GM23338 (cell line): ENCODE measurements at regions not wholly inside any gene's neighbourhood (a gene's known extent, or its start where the extent isn't known, plus 50 kb on each side); places are given as distances from the start of the nearest gene placed in this dataset.

Experiments used
- CREB1 ChIP-seq: fragments of 250-450 bp; sonication (Bioruptor Pico); IDR thresholded peaks from 2 replicates; pipeline ENCODE4 v1.5.0; 2020; ENCODE audit warnings: low read depth, mild to moderate bottlenecking, moderate library complexity
- EZH2 ChIP-seq: fragments of 200-600 bp; sonication (generic); IDR thresholded peaks from one replicate; pipeline ENCODE4 v1.8.0; 2017; ENCODE audit warnings: antibody characterized with exemption, mild to moderate bottlenecking, low read depth; ENCODE audit not compliant: unreplicated experiment
- EZH2phosphoT487 ChIP-seq: fragments of 200-600 bp; sonication (generic); IDR thresholded peaks from one replicate; pipeline ENCODE4 v1.8.1; 2018; ENCODE audit warnings: antibody characterized with exemption; ENCODE audit not compliant: unreplicated experiment
- JUNB ChIP-seq: IDR thresholded peaks from one replicate; pipeline ENCODE4 v1.6.1; 2016; ENCODE audit warnings: antibody characterized with exemption; ENCODE audit not compliant: unreplicated experiment
- NANOG ChIP-seq: IDR thresholded peaks from 2 replicates; pipeline ENCODE4 v1.6.1; 2016; ENCODE audit warnings: antibody characterized with exemption, borderline replicate concordance
- POLR2AphosphoS5 ChIP-seq: IDR thresholded peaks from 2 replicates; pipeline ENCODE4 v1.6.1; 2016; ENCODE audit warnings: antibody characterized with exemption, low read depth
- ZNF114 ChIP-seq: fragments of 250-450 bp; sonication (Bioruptor Pico); IDR thresholded peaks from 2 replicates; pipeline ENCODE4 v1.5.0; 2020; ENCODE audit warnings: mild to moderate bottlenecking, moderate library complexity
- ZNF331 ChIP-seq: fragments of 250-450 bp; sonication (Bioruptor Pico); IDR thresholded peaks from 2 replicates; pipeline ENCODE4 v1.5.0; 2020; ENCODE audit warnings: low read depth, mild to moderate bottlenecking, moderate library complexity
- TF ChIP-seq, protein P1 (sequence below), 2 experiments: fragments of 200-600 bp in 1 of 2; sonication (generic) in 1 of 2; conservative IDR thresholded peaks; 2 replicates each; pipeline versions ENCODE4 v1.5.1 to v1.6.1; 2016 to 2017; ENCODE audit warnings: antibody characterized with exemption in 2 of 2, low read depth in 2 of 2, mild to moderate bottlenecking in 2 of 2, moderate library complexity in 1 of 2
- TF ChIP-seq, protein P2 (sequence below): IDR thresholded peaks from one replicate; pipeline ENCODE4 v1.6.1; 2018; ENCODE audit warnings: antibody characterized with exemption; ENCODE audit not compliant: unreplicated experiment
- TF ChIP-seq, protein P3 (sequence below): IDR thresholded peaks from 2 replicates; pipeline ENCODE4 v1.6.1; 2016; ENCODE audit warnings: antibody characterized with exemption
- TF ChIP-seq, protein P4 (sequence below): fragments of 250-450 bp; sonication (Bioruptor Pico); IDR thresholded peaks from 2 replicates; pipeline ENCODE4 v1.5.0; 2020; ENCODE audit warnings: mild to moderate bottlenecking, moderate library complexity

DNA sequence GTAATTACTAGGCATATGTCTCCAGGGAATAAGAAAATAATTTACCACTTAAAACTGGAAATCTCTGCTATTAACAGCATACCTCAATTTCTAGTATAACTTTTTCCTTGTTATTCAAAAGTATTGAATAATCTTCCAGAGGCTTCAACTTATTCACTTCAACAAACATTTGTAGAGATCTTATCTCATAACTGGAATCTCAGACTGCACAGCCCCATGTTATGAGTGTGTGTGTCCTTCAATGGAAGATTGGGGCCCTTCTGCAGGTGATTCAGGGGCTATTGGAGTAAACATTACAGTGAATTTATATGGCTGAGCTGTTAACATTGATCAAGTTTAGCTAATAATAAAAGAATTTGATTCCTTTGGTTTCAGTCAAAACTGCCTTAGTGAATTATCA, 946.1 kb downstream of the TTLL7 start:
- TF ChIP-seq NANOG (no peak), EZH2 (no peak), CREB1 (no peak), POLR2AphosphoS5 (no peak), EZH2phosphoT487 (no peak), ZNF114 (CRISPR knock-in tag) (no peak), JUNB (no peak), ZNF331 (no peak)
- TF ChIP-seq, protein P1, sequence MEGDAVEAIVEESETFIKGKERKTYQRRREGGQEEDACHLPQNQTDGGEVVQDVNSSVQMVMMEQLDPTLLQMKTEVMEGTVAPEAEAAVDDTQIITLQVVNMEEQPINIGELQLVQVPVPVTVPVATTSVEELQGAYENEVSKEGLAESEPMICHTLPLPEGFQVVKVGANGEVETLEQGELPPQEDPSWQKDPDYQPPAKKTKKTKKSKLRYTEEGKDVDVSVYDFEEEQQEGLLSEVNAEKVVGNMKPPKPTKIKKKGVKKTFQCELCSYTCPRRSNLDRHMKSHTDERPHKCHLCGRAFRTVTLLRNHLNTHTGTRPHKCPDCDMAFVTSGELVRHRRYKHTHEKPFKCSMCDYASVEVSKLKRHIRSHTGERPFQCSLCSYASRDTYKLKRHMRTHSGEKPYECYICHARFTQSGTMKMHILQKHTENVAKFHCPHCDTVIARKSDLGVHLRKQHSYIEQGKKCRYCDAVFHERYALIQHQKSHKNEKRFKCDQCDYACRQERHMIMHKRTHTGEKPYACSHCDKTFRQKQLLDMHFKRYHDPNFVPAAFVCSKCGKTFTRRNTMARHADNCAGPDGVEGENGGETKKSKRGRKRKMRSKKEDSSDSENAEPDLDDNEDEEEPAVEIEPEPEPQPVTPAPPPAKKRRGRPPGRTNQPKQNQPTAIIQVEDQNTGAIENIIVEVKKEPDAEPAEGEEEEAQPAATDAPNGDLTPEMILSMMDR (conservative IDR thresholded peaks at IDR 0.05; ENCODE audit: low read depth in 2 of 2), result no peak
- TF ChIP-seq, protein P2, sequence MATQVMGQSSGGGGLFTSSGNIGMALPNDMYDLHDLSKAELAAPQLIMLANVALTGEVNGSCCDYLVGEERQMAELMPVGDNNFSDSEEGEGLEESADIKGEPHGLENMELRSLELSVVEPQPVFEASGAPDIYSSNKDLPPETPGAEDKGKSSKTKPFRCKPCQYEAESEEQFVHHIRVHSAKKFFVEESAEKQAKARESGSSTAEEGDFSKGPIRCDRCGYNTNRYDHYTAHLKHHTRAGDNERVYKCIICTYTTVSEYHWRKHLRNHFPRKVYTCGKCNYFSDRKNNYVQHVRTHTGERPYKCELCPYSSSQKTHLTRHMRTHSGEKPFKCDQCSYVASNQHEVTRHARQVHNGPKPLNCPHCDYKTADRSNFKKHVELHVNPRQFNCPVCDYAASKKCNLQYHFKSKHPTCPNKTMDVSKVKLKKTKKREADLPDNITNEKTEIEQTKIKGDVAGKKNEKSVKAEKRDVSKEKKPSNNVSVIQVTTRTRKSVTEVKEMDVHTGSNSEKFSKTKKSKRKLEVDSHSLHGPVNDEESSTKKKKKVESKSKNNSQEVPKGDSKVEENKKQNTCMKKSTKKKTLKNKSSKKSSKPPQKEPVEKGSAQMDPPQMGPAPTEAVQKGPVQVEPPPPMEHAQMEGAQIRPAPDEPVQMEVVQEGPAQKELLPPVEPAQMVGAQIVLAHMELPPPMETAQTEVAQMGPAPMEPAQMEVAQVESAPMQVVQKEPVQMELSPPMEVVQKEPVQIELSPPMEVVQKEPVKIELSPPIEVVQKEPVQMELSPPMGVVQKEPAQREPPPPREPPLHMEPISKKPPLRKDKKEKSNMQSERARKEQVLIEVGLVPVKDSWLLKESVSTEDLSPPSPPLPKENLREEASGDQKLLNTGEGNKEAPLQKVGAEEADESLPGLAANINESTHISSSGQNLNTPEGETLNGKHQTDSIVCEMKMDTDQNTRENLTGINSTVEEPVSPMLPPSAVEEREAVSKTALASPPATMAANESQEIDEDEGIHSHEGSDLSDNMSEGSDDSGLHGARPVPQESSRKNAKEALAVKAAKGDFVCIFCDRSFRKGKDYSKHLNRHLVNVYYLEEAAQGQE, result no peak
- TF ChIP-seq, protein P3, sequence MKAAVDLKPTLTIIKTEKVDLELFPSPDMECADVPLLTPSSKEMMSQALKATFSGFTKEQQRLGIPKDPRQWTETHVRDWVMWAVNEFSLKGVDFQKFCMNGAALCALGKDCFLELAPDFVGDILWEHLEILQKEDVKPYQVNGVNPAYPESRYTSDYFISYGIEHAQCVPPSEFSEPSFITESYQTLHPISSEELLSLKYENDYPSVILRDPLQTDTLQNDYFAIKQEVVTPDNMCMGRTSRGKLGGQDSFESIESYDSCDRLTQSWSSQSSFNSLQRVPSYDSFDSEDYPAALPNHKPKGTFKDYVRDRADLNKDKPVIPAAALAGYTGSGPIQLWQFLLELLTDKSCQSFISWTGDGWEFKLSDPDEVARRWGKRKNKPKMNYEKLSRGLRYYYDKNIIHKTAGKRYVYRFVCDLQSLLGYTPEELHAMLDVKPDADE, result no peak
- TF ChIP-seq, protein P4, sequence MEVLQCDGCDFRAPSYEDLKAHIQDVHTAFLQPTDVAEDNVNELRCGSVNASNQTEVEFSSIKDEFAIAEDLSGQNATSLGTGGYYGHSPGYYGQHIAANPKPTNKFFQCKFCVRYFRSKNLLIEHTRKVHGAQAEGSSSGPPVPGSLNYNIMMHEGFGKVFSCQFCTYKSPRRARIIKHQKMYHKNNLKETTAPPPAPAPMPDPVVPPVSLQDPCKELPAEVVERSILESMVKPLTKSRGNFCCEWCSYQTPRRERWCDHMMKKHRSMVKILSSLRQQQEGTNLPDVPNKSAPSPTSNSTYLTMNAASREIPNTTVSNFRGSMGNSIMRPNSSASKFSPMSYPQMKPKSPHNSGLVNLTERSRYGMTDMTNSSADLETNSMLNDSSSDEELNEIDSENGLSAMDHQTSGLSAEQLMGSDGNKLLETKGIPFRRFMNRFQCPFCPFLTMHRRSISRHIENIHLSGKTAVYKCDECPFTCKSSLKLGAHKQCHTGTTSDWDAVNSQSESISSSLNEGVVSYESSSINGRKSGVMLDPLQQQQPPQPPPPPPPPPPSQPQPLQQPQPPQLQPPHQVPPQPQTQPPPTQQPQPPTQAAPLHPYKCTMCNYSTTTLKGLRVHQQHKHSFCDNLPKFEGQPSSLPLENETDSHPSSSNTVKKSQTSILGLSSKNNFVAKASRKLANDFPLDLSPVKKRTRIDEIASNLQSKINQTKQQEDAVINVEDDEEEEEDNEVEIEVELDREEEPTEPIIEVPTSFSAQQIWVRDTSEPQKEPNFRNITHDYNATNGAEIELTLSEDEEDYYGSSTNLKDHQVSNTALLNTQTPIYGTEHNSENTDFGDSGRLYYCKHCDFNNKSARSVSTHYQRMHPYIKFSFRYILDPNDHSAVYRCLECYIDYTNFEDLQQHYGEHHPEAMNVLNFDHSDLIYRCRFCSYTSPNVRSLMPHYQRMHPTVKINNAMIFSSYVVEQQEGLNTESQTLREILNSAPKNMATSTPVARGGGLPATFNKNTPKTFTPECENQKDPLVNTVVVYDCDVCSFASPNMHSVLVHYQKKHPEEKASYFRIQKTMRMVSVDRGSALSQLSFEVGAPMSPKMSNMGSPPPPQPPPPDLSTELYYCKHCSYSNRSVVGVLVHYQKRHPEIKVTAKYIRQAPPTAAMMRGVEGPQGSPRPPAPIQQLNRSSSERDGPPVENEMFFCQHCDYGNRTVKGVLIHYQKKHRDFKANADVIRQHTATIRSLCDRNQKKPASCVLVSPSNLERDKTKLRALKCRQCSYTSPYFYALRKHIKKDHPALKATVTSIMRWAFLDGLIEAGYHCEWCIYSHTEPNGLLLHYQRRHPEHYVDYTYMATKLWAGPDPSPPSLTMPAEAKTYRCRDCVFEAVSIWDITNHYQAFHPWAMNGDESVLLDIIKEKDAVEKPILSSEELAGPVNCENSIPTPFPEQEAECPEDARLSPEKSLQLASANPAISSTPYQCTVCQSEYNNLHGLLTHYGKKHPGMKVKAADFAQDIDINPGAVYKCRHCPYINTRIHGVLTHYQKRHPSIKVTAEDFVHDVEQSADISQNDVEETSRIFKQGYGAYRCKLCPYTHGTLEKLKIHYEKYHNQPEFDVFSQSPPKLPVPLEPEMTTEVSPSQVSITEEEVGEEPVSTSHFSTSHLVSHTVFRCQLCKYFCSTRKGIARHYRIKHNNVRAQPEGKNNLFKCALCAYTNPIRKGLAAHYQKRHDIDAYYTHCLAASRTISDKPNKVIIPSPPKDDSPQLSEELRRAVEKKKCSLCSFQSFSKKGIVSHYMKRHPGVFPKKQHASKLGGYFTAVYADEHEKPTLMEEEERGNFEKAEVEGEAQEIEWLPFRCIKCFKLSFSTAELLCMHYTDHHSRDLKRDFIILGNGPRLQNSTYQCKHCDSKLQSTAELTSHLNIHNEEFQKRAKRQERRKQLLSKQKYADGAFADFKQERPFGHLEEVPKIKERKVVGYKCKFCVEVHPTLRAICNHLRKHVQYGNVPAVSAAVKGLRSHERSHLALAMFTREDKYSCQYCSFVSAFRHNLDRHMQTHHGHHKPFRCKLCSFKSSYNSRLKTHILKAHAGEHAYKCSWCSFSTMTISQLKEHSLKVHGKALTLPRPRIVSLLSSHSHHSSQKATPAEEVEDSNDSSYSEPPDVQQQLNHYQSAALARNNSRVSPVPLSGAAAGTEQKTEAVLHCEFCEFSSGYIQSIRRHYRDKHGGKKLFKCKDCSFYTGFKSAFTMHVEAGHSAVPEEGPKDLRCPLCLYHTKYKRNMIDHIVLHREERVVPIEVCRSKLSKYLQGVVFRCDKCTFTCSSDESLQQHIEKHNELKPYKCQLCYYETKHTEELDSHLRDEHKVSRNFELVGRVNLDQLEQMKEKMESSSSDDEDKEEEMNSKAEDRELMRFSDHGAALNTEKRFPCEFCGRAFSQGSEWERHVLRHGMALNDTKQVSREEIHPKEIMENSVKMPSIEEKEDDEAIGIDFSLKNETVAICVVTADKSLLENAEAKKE (CRISPR knock-in tag), result no peak
